D721Med (cell line): ENCODE measurements at regions not wholly inside any gene's neighbourhood (a gene's known extent, or its start where the extent isn't known, plus 50 kb on each side); places are given as distances from the start of the nearest gene placed in this dataset.

Experiments used
- DNase-seq: peaks from one replicate; pipeline ENCODE4 v3.0.0; 2011; ENCODE audit warnings: low spot score; ENCODE audit not compliant: insufficient read length
- FAIRE-seq: peaks from 2 replicates; lab custom pipeline; 2011; peaks lifted over from hg19 to GRCh38; lab: Jason Lieb, UNC
- CTCF ChIP-seq: IDR thresholded peaks from 2 replicates; pipeline ENCODE4 v1.5.1; 2012; ENCODE audit warnings: mild to moderate bottlenecking, control low read depth; ENCODE audit not compliant: insufficient read depth; ENCODE audit errors: missing control alignments

- DNase-seq, result no peak
- no peak for FAIRE-seq
- no peak for TF ChIP-seq CTCF
Measured at GRCh38 chr20:24406251-24406650, 63.2 kb upstream of the SYNDIG1 start.

DNA sequence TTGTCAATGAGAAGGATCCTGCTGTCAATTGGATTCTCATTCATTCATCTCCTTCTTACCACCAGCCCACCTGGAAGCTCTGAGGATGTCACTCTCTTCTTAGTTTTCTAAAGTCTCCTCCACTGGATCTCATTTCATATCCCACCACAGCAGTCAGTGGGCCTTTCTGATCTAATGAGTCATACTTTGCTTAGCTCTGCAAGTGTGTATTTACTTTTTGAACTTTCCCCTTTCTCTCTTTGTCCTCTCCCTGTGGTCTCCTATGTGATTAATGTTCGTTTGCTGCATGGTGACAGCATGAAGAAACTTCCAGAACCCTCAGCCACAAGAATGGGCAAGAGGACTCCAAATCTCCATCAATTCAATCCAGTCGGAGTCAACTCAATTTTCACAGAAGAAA, 63.6 kb upstream of the SYNDIG1 start:
- no peak for TF ChIP-seq CTCF
- FAIRE-seq (no peak), DNase-seq (no peak)

- DNase-seq (no peak), FAIRE-seq (no peak)
- no peak for TF ChIP-seq CTCF
Measured at GRCh38 chr20:24403406-24403805, 66.0 kb upstream of the SYNDIG1 start.

GRCh38 chr20:24402188-24402587, 67.2 kb upstream of the SYNDIG1 start:
- FAIRE-seq, result no peak
- no peak for DNase-seq
- no peak for TF ChIP-seq CTCF

GRCh38 chr20:24395151-24395550, 74.3 kb upstream of the SYNDIG1 start:
- TF ChIP-seq CTCF, result no peak
- DNase-seq (no peak), FAIRE-seq (no peak)

DNA sequence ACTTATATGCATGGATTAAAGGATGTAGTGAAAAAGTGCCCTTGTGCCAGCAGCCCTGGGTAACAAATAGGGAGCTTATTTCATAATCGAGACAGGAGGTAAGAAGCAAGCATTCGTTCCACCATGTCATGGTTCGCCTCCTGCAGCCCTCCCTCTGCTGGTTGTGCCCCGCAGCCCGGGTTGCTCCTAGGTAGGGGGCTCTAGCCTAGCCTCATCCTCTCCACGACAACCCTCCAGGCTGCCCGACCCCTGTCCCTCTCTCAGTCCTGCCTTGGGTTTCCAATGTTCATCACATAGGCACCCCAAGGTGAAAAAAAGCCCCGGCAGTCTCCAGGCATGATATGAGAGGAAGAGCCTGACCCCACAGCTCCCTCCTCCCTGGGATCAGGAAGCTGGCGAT, 75.5 kb upstream of the SYNDIG1 start:
- DNase-seq (no peak), FAIRE-seq (no peak)
- TF ChIP-seq CTCF, result no peak

DNA sequence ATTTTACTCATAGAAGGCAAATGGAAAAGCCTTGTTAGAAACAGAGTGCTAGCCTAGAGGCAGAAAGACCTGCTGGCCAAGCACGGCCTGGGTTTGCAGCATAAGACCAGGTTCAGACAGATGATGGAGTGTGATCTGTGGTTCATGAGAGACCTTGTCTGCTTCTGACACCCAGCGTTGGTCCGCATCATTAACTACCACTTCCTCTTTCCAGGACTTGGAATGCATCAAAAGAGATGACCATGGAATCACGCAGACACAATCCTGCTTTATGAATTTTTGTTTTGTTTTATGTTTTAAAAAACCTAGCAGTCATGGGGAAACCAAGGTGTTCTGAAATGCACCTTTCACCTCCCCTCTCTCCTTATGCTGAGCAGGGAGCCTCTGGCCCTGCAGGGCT, 76.8 kb upstream of the SYNDIG1 start:
- no peak for DNase-seq
- no peak for FAIRE-seq
- TF ChIP-seq CTCF, result no peak
